GF-D8 (cell line): ENCODE measurements at regions not wholly inside any gene's neighbourhood (a gene's known extent, or its start where the extent isn't known, plus 50 kb on each side); places are given as distances from the start of the nearest gene placed in this dataset.
"Not testable (repeated sequence)": the region's sequence is repeated elsewhere in the genome, so short reads cannot be mapped to it uniquely, and the experiment has no call there.

Experiments used
- DNase-seq: peaks from one replicate; lab custom pipeline; 2025; lab: John Stamatoyannopoulos, UW

DNA sequence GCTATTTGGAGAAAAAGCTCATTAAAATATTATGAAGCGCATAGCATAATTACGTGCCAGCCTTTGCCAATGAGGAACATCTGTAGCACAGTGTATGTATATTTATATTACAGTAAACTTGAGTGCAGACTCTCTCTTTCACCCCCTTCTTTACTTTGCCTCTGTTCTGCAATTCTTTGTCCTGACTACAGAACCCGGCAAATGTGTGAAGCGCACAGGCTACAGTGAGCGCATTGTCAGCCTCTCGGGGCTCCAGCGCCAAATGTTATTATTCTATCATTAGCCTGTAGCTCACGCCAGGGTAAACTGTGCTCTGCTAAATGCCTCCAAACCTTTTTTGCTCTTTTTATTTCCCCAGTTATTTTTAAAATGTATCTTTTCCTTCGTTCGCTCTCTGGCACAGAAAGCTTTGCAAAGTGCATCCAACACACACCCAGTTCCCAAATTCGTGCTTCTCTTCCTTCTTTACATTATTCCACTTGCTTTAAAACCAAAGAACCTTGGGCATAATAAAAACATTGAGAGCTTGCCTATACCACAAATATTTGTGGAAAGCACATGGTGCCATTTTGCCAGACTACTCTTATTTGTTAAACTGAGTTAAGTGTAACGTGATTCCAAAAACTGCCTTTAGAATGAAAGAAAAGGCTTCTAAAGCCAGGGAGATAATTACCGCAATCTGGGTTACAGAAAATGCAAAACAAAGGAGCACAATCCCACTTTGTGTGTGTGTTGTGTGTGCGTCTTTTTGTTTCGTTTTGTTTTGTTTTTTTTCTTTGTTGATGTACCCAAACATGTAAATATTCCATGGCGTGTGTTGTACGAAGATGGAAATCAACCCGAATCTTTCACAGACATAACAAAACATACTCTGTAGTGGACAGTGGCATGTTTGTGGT, 164.1 kb upstream of the MPDZ start:
- DNase-seq, result no peak

DNA sequence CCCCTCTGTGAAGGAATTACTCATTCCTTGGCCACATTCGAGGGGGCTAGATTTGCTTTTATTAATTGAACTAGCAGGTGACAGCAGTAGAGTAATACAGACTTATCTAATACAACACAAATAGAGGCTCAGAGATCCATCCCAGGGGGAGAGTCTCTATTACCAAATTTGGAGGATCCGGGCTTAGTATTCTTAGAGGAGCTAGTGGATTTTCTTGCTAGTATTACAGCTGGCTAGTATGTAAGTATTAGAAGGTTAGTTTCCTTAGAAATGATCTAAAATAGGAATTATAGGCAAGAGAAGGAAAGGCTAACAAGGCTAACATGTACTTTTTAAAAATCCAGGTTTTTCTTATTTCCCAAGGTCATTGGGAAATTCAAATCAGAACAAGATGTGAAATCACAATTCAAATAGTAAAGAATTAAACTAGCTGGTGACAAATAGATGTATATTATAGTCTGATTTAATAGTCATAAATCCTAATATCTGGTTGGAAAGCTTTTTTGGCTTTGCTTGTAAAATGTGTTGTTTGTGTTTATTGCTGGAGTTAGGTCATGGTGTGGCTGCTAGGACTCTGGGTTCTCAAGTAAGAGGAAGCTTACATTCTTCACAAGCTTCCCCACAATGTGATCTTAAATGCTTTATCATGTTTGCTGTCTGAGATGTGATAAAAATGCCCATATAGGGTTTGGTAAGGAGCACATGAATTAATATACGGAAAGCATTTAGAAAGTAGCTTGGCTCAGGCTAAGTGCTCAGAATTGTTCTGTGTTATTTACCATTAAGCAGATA, 160.4 kb upstream of the MPDZ start:
- no peak for DNase-seq

DNA sequence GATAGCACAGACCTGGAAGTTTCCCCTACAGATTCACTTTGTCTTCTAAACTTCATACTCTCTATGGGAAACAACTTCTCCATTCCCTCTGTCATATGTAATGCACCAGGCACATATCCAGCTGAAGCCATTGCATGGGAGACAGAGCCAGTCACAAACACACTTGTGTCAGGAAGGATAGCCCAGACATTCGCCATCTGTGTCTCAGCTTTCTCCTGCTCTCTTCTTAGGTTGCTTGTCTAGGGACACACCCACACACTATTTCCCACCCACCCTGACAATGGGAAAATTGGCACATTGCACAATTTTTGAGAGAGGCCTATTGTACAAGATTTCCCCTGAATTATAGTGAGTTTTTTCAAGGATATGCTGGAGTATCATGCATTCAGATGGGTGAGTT, 158.4 kb upstream of the MPDZ start:
- no peak for DNase-seq

GRCh38 chr9:13436591-13436990, 157.1 kb upstream of the MPDZ start:
- DNase-seq, result no peak

GRCh38 chr9:13433453-13433852, 154.0 kb upstream of the MPDZ start:
- DNase-seq, result not testable (repeated sequence)

DNA sequence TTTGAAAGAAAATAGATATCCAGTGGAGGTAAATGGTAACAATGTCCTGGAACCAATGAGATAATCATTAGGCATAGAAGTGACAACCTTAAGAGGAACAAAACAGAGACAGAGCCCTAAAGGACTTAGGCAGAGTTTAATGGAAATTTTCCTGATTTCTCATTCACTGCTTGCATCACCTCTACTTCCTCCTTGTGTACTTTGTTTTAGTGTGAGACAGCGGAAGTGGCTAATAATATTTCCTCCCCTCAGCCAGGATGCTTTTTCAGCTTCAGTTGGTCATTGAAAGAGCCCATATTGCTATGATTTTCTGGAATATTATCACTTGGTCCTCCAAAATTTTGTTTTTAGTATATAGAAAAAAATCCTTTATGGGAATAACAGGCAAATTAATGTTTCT, 153.4 kb upstream of the MPDZ start:
- peak; percentile 7 for DNase-seq

GRCh38 chr9:13431692-13432091, 152.2 kb upstream of the MPDZ start:
- no peak for DNase-seq

DNA sequence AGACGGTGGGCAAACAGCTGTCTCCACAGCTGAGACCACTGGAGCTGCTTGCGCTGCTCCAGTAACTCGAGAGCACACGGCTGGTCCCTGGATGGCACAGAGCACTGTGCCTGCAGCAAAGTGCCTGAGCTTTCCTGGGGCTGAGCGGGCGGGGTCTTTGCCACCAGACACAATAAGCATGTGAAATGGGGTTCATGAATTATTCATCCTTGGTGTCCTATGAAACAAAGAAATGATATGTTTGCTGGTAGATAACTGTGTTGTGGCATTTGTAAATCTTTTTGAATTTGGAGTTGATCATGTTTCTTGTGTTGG, 151.7 kb upstream of the MPDZ start:
- DNase-seq, result no peak

- DNase-seq, result no peak
These were observed 151.1 kb upstream of the MPDZ start for GRCh38 chr9:13430368-13431221.

DNA sequence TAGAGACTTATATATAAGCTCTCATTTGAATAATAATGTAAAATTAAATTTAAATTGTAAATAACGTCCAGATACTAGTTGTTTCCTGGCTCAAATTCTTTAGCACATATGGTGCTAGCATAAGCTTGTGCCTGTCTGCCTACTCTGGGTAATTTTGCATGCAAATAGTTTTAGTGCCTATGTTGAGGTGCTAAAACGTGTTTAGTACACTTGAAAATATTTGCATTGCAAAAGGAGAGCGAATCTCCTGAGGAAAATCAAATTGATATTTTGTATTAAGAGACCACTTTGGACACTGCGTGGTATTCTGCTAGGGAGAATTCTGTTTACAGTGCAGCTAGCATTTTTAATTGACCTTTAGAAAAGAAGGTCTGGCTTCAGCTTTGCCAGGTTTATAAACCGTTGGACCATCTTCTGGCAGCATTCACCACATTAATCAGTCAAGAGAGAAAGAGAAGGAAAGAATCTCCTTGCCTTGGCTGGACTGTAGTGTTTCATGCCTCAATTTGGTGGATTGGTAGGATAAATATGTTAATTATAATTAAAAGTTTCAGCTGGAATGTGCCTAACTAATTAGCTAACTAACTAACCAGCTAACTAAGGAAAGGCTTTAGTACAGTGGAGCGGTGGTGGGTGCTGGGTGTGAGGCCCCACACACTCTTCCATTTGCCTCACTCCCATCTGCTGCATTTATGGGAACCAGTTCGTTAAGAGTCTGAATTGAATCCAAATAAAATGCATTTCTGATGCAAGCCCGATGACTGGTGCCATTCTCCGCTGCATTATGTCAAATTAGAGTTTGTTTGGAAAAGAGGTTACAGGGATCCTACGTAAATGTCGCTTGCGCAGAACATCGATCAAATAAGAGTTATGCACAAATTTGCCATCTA, 150.1 kb upstream of the MPDZ start:
- no peak for DNase-seq

GRCh38 chr9:13428766-13429165, 149.3 kb upstream of the MPDZ start:
- no peak for DNase-seq

- DNase-seq, result no peak
These were observed 148.1 kb upstream of the MPDZ start for GRCh38 chr9:13427587-13427986.

- DNase-seq, result no peak
These were observed 147.1 kb upstream of the MPDZ start for GRCh38 chr9:13426606-13427005.

DNA sequence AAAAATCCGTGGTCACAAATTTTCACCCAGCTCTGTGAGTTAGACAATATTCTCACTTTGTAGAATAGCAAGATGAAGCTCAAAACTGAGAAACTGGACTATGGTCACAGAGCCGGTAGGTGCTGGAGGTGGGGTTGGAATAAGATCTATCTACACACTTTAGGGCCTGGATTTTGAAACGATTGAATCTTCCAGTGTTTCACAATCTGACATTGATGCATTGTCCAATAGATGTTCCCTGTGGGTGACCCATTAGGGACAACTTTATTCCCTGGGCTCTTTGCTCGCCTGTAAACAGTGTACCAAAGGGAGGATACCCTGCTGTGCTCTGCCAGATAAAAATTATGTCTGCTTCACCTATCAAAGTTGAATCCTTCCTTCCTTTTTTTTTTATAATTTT, 145.4 kb upstream of the MPDZ start:
- DNase-seq, result no peak

DNA sequence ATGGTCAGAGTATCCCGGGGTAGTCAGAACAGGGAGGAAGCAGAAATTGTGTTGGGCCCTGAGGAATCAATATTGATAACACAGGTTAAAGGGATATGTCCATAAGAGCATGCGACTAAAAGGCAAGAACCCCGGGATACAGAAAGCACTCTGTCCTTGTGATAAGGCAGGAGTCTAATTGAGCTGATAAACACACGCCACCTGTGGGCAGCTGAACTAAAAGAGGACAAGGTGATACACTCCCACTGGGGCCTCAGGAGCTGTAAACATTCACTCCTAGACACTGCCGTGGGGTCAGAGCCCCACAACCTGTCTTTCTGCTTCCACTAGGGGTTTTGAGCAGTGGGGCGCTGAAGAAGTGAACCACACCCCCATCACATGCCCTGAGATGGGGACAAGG, 144.7 kb upstream of the MPDZ start:
- DNase-seq, result no peak

DNA sequence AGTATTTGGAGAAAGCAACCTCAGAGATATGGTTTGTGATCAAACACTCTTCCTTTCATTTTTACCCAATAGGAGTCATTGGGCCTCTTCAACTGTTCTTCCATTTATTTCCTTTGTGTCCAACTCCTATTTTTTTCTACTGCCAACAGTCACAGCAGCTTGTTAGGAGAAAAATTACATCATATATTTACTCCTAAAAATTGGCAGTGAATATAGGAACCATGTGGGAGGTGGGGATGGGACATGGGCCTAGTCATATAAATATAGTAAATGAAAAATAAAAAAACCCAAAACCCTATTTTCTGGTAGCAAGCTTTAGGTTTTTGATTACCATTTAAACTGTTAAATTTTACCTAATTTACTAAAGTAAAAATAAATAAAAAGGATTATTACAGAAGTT, 134.9 kb upstream of the MPDZ start:
- no peak for DNase-seq

DNA sequence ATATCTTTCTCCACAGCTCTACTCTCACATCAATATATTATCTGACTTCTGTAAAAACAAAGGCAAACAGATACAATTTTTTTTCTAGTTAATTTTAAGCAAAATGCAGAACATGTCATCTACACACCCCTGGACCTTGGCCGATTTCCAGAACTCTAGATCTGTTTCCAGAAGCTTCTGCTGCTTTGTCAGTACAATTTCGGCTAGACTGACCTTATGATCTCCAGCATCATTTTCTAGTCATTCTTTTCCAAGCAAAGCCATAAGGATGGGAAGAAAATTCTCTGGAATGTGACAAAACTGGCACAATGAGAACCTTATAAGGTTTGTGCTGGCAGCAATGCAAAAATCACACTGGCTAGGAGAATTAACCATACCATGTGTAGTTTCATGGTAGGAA, 132.8 kb upstream of the MPDZ start:
- no peak for DNase-seq

GRCh38 chr9:13411791-13412190, 132.3 kb upstream of the MPDZ start:
- DNase-seq, result no peak

GRCh38 chr9:13410566-13411031, 131.1 kb upstream of the MPDZ start:
- DNase-seq, result no peak

DNA sequence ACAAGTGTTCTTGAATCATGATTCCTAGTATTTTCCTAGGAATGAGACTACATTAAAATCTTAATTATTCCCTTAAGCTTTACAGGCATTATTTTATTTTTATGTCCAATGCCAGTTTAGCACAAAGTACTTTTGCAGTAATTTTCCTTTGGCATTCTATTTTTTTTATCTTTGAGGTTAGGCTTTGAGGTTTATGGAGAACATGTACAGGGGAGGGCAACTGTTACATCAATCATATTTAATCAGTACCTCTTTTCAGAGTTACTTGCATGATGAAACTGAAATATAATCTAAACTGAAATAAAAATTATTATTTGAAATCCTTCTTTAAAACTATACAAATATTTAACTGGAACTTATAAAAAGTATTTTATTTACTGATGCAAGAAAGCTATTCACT, 118.2 kb upstream of the MPDZ start:
- no peak for DNase-seq

DNA sequence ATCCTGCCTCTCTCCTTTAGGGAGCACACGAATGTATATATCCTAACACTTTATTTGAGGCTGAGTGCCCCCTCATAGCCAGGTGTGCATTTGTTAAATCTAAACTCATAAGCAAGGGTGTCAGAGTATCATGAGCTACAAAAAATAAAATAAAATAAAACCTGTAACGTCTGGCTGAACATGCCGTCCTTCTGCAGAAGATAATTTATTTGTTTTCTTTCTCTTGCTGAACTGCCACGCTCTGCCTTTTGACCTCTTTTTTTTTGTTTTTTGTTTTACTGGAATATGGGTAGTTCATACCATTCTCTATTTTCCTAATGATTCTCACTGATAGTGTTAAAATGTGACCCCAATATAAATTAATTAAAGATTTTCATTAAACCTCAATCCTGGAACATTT, 117.7 kb upstream of the MPDZ start:
- DNase-seq, result no peak
